Dermis microvascular lymphatic vessel endothelial cell (primary cell): ENCODE measurements at regions not wholly inside any gene's neighbourhood (a gene's known extent, or its start where the extent isn't known, plus 50 kb on each side); places are given as distances from the start of the nearest gene placed in this dataset.
A peak's percentile ranks its signal among the peaks of the same experiment; 100 is the strongest.
"Not testable (repeated sequence)": the region's sequence is repeated elsewhere in the genome, so short reads cannot be mapped to it uniquely, and the experiment has no call there.

ENCODE experiments used
- DNase-seq, 2 donors: peaks; one replicate each; pipeline versions ENCODE4 v3.0.0 to v3.0.0-alpha.2; 2010; ENCODE audit warnings: low read depth in 2 of 2

DNA sequence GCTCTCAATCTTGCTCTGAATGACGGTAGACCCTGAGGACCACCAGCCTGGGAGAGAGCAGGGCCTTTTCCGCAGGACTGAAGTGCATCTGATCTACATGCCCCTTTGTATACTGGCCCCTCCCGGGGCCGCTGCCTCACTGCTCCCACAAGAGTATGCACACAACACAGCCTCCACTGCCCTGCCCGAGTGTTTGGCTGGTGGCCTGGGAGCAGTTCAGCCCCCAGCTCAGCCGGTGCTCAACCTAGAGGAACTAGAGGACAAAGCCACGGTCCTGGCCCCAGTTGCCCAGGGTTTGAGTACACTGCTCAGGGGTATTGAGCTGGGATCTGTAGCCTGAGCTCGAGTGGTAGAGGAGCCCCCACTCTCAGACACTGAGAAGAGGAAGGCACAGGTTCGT lies 118.9 kb upstream of the CAB39 start:
- DNase-seq: no peak

GRCh38 chr2:230594286-230594840 lies 118.3 kb upstream of the CAB39 start:
- DNase-seq: no peak

DNA sequence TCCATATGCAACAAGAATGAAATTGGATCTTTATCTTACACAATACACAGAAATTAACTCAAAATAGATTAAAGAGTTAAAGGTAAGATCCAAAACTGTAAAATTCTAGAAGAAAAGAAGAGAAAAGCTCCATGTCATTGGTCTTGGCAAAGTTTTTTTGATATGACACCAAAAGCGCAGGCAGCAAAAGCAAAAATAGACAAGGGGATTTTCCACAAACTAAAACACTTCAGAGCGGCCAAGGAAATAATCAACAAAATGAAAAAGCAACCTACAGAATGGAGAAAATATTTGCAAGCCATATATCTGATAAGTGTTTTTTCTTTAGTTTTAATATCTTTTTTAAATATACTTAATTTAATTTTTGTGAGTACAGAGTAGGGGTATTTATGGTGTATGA lies 112.8 kb upstream of the CAB39 start:
- no peak for DNase-seq

DNA sequence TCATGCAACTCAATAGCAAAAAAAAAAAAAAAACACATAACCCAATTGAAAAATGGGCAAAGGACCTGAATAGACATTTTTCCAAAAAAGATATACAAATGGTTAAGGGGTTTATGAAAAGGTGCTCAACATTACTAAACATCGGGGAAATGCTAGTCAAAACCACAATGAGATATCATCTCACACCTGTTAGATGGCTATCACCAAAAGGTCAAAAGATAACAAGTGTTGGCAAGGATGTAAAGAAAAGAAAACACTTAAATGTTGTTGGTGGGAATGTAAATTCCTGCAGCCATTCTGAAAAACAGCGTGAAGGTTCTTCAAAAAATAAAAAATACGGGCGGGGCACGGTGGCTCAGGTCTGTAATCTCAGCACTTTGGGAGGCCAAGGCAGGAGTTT lies 112.4 kb upstream of the CAB39 start:
- no peak for DNase-seq

DNA sequence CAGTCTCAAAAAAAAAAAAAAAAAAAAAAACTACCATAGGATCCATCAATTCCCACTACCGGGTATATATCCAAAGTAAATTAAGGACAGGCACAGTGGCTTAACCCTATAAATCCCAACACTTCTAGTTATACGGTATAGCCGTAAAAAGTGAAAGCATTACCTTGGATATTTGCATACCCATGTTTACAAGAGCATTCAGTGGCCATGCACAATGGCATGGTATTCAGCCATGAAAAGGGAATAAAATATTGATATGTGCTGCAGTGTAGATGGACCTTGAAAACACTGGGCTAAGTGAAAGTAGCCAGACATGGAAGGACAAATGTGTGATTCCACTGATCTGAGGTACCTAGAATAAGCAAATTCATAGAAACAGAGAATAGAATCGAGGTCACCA lies 111.8 kb upstream of the CAB39 start:
- DNase-seq: no peak

DNA sequence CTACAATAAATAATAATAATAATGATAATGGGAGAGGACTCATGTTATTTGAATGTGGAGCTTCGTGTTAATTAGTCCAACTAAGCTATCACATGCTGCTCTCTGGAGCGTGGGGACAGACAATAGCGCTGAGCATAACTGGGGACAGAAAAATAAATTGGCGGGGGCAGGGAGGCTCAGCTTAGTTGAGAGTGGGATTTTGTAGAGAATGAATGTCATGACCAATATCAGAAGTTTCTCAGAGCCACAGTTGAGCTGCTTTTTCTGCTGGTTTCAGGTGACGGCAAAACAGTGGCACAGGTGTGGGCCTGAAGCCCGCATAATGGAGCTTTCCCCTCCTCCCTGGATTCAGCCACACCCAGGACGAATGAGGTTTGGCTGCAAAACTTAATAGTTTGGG lies 111.1 kb upstream of the CAB39 start:
- DNase-seq: no peak

DNA sequence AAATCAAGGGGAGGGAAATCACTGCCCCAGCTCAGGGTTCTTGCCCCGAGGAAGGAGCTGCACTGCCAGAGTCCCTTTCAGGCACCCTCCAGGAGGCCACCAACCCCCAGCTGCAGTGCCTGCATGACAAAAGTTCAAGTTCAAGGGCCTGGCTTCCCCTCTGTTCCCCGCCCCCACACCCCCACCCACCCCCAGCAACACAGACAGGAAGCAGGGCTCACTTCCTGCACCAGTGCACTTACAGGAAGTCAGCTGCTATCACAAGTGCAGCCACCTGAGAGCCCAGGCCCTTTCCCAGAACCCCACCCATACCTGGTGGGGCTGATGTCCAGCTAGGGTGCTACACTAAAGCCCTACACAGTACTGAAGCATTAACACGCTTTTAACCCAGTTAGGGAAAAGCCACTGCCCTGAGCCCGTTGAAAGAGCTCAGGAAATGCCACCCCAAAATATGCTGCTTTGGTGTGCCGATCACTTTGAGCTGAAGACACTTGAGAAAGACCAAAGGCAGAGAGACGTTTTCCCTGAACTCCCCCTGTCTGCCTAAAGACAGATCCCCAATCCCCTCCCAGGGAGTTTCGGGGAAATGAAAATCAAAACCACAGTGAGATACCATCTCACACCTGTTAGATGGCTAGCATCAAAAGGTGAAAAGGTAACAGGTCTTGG lies 109.9 kb upstream of the CAB39 start:
- peak in 1 of 2 donors; percentile 15 for DNase-seq

GRCh38 chr2:230603317-230603716 lies 109.3 kb upstream of the CAB39 start:
- not testable (repeated sequence) for DNase-seq

GRCh38 chr2:230604158-230604557 lies 108.5 kb upstream of the CAB39 start:
- DNase-seq: not testable (repeated sequence)

DNA sequence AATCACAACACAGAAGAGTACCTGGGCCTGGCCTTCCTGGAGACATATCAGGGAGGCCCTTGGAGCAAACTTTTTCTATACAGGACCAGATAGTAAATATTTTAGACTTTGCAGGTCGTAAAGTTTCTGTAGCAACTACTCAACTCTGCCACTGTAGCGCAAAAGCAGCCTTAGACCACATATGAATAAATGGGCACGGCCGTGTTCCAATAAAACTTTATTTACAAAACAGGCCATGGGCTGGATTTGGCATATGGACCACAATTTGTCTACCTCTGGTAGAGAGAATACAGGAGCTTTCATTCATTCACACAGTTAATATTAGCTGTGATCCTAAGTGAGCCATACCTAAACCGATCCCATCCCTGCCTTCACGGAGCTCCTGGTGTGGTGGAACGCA lies 98.6 kb upstream of the CAB39 start:
- DNase-seq: no peak

DNA sequence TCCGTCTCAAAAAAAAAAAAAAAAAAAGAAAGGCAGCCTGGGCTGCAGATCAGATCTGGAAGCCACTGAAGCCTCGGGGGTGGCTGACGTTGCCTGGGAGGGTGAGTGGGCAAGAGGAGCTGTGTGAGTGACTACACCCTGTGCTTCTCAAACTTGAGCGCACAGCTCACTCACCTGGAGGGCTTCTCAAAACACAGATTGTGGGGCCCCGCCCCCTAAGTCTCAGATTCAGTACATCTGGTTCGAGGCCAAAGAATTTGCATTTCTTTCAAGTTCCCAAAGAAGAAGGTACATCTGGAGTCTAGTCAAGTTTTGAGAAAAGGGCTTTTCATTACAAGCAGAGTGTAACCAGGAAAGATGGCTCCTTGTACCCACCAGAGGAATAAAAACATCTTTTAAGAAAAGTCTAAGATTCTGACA lies 97.7 kb upstream of the CAB39 start:
- DNase-seq: no peak

GRCh38 chr2:230617256-230617706 lies 95.4 kb upstream of the CAB39 start:
- not testable (repeated sequence) for DNase-seq

DNA sequence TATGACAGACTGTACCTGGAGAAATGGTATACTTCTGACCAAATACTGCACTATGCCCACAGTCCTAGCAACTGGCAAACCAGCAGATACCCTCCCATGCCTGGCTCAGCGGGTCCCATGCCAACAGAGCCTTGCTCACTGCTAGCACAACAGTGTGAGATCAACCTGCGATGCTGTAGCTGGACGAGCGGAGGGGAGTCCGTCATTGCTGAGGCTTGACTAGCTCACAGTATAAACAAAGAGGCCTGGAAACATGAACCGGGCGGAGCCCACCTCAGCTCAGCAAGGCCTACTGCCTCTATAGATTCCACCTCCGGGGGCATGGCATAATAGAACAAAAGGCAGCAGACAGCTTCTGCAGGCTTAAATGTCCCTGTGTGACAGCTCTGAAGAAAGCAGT lies 93.2 kb upstream of the CAB39 start:
- no peak for DNase-seq

DNA sequence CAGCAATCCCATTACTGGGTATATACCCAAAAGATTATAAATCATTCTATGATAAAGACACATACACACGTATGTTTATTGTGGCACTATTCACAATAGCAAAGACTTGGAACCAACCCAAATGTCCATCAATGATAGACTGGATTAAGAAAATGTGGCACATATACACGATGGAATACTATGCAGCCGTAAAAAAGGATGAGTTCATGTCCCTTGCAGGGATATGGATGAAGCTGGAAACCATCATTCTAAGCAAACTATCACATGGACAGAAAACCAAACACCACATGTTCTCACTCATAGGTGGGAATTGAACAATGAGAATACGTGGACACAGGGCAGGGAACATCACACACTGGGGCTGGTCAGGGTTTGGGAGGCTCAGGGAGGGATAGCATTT lies 87.4 kb upstream of the CAB39 start:
- not testable (repeated sequence) for DNase-seq

GRCh38 chr2:230627091-230627490 lies 85.6 kb upstream of the CAB39 start:
- not testable (repeated sequence) for DNase-seq

DNA sequence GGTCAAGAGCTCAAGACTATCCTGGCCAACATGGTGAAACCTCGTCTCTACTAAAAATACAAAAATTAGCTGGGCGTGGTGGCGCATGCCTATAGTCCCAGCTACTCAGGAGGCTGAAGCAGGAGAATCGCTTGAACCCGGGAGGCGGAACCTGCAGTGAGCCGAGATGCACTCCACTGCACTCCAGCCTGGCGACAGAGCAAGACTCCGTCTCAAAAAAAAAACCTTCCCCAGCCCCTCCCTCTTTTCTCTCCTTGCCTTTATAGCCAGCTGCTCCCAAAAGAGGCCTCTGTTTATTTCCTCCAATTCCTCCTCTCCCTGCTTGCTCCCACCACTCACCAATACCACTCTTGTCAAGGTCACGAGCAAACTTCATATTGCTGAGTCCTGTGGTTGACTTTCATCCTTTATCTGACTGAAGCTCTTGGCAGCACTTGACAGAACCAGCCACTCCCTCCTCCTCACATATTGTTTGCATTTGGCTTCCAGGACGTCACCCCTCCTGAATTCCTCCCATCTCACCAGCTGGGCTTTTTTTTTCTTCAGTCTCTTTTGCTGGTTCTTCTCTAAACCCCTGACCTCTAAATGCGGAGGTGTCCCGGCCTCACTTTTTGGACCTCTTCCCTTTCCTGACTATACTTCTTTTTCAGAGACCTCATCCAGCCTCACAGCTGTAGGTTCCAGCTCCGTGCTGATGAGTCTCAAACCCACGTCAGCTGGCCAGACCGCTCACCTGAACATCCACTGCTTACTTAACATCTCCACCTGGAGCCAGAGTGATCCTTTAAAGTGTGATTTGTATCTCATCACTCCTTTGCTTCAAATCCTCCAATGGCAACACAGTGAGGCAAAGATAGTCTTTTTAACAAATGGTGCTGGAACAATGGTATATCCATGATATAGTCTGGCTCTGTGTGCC lies 84.6 kb upstream of the CAB39 start:
- DNase-seq: no peak

GRCh38 chr2:230631470-230631869 lies 81.2 kb upstream of the CAB39 start:
- no peak for DNase-seq

GRCh38 chr2:230634146-230634545 lies 78.5 kb upstream of the CAB39 start:
- no peak for DNase-seq

DNA sequence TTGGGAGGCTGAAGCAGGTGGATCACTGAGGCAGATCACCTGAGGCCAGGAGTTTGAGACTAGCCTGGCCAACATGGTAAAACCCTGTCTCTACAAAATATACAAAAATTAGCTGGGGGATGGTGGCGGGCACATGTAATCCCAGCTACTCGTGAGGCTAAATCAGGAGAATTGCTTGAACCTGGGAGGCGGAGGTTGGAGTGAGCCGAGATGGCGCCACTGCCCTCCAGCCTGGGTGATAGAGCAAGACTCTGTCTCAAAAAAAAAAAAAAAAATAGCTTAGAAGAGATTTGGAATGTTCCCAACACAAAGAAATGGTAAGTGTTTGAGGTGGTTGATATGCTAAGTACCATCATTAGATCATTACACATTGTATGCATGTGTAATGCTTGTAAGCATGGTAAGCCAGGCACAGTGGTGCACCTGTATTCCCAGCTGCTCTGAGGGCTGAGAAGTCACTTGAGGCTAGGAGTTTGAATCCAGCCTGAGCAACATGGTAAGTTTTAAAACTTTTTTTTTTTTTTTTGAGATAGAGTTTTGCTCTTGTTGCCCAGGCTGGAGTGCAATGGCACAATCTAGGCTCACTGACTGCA lies 77.8 kb upstream of the CAB39 start:
- not testable (repeated sequence) for DNase-seq

GRCh38 chr2:230636684-230637271 lies 75.9 kb upstream of the CAB39 start:
- DNase-seq: no peak

- DNase-seq: not testable (repeated sequence)
These were observed 75.2 kb upstream of the CAB39 start for GRCh38 chr2:230637486-230637885.

DNA sequence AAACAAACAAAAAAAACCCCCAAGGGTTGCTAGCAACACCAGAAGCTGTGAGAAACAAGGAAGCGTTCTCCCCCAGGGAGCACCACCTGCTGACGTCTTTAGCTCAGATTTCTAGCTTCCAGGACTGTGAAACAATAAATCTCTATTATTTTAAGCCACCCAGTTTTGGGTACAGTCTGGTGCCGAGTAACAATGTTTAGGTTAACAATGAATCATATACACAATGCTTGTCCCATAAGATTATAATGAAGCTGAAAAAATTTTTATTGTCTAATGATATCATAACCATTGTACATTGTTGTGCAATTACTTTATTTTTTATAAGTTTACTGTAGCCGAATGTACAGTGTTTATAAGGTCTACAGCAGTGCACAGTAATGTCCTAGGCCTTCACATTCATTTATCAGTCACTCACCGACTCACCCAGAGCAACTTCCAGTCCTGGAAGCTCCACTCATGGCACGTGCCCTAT lies 72.1 kb upstream of the CAB39 start:
- DNase-seq: no peak
